Bronchial epithelial cell (primary cell): ENCODE measurements at regions not wholly inside any gene's neighbourhood (a gene's known extent, or its start where the extent isn't known, plus 50 kb on each side); places are given as distances from the start of the nearest gene placed in this dataset.
A peak's percentile ranks its signal among the peaks of the same experiment; 100 is the strongest.

Source experiments
- DNase-seq: peaks from one replicate; pipeline ENCODE4 v3.0.0-alpha.2; 2010; ENCODE audit warnings: low read depth
- FAIRE-seq: peaks from 2 replicates; lab custom pipeline; 2011; peaks lifted over from hg19 to GRCh38; lab: Jason Lieb, UNC
- H3K27me3 ChIP-seq: 2 replicates; pipeline ENCODE4 v1.5.1; 2011; ENCODE audit warnings: low read length; ENCODE audit not compliant: control insufficient read depth, insufficient read depth
- H3K36me3 ChIP-seq: 2 replicates; pipeline ENCODE4 v1.5.1; 2011; ENCODE audit warnings: low read length; ENCODE audit not compliant: control insufficient read depth, insufficient read depth
- H3K4me3 ChIP-seq: 2 replicates; pipeline ENCODE4 v1.5.1; 2011; ENCODE audit warnings: mild to moderate bottlenecking, low read depth, low read length, control low read depth
- CTCF ChIP-seq: IDR thresholded peaks from 2 replicates; pipeline ENCODE4 v1.5.1; 2011; ENCODE audit warnings: mild to moderate bottlenecking, moderate library complexity, low read length, control low read depth, inconsistent platforms; ENCODE audit not compliant: insufficient read depth, severe bottlenecking

GRCh38 chr5:87940775-87941174, 327.9 kb downstream of the TMEM161B start:
- DNase-seq (no peak), FAIRE-seq (no peak)
- H3K27me3 ChIP-seq = no peaks in the 10 kb centered on the region
- no peak overlapping the region for H3K4me3 ChIP-seq
- TF ChIP-seq CTCF = no peak
- no peaks in the 10 kb centered on the region for H3K36me3 ChIP-seq

- no peaks in the 10 kb centered on the region for H3K36me3 ChIP-seq
- no peak for DNase-seq
- TF ChIP-seq CTCF = no peak
- FAIRE-seq = no peak
- H3K4me3 ChIP-seq = no peak overlapping the region
- H3K27me3 ChIP-seq = no peaks in the 10 kb centered on the region
Observed at GRCh38 chr5:87936667-87937066, 332.0 kb downstream of the TMEM161B start.

GRCh38 chr5:87924436-87924835, 344.2 kb downstream of the TMEM161B start:
- no peak for FAIRE-seq
- peak; percentile 6 for DNase-seq

GRCh38 chr5:87916320-87916719, 352.3 kb downstream of the TMEM161B start:
- FAIRE-seq (peak; percentile 70), DNase-seq (no peak)
- H3K4me3 ChIP-seq = no peak overlapping the region

More at GRCh38 chr5:87924436-87924835, 344.2 kb downstream of the TMEM161B start:
- Histone ChIP-seq H3K27me3 (no peaks in the 10 kb centered on the region), H3K4me3 (no peak overlapping the region), H3K36me3 (no peaks in the 10 kb centered on the region)
- no peak for TF ChIP-seq CTCF

GRCh38 chr5:87912419-87912818, 356.2 kb downstream of the TMEM161B start:
- no peak for FAIRE-seq

More at GRCh38 chr5:87916320-87916719, 352.3 kb downstream of the TMEM161B start:
- TF ChIP-seq CTCF = no peak
- Histone ChIP-seq H3K36me3 (no peaks in the 10 kb centered on the region), H3K27me3 (no peaks in the 10 kb centered on the region)

More at GRCh38 chr5:87912419-87912818, 356.2 kb downstream of the TMEM161B start:
- Histone ChIP-seq H3K27me3 (no peaks in the 10 kb centered on the region), H3K36me3 (no peaks in the 10 kb centered on the region), H3K4me3 (no peak overlapping the region)
- DNase-seq = no peak
- no peak for TF ChIP-seq CTCF
